PC-9 (cell line): ENCODE measurements at regions not wholly inside any gene's neighbourhood (a gene's known extent, or its start where the extent isn't known, plus 50 kb on each side); places are given as distances from the start of the nearest gene placed in this dataset.

Source experiments
- BruUV-seq: library from RNA; stranded (reverse); fragments of 400-500 nt; replicated peaks from 2 replicates; lab custom pipeline; 2021; lab: Mats Ljungman, UMichigan
- CTCF ChIA-PET: fragments of 300-600 bp; sonication (Branson Sonifier 250); formaldehyde crosslinking; loops from one replicate; lab custom pipeline; 2022; ENCODE audit warnings: antibody characterized with exemption; lab: Charles Lee
- POLR2A ChIA-PET: fragments of 300-600 bp; sonication (Branson Sonifier 250); formaldehyde crosslinking; loops from one replicate; lab custom pipeline; 2022; ENCODE audit warnings: antibody characterized with exemption; ENCODE audit not compliant: unreplicated experiment; lab: Charles Lee
- DNase-seq, 2 experiments: peaks; one replicate each; pipeline versions ENCODE4 v3.0.0 to v3.0.0-alpha.2; 2015 to 2022; ENCODE audit warnings: mixed read lengths in 1 of 2
- H2AFZ ChIP-seq: fragments of 200-600 bp; sonication (generic); 2 replicates; pipeline ENCODE4 v1.8.1; 2017; ENCODE audit warnings: antibody characterized with exemption
- H3F3A ChIP-seq: fragments of 200-600 bp; sonication (generic); 2 replicates; pipeline ENCODE4 v1.8.1; 2017; ENCODE audit warnings: antibody characterized with exemption, mild to moderate bottlenecking, low read depth; ENCODE audit not compliant: insufficient read depth
- H3K27ac ChIP-seq: fragments of 200-600 bp; sonication (generic); 2 replicates; pipeline ENCODE4 v1.6.1; 2016; ENCODE audit warnings: mixed run types
- H3K27me3 ChIP-seq: fragments of 200-600 bp; sonication (generic); 2 replicates; pipeline ENCODE4 v1.6.1; 2016; ENCODE audit warnings: low read depth, mixed run types; ENCODE audit not compliant: insufficient read depth
- H3K36me3 ChIP-seq: fragments of 200-600 bp; sonication (generic); 2 replicates; pipeline ENCODE4 v1.6.1; 2016; ENCODE audit warnings: low read depth, mixed run types
- H3K4me1 ChIP-seq: fragments of 200-600 bp; sonication (generic); replicated peaks from 2 replicates; pipeline ENCODE4 v1.6.1; 2016; ENCODE audit warnings: mixed run types; ENCODE audit not compliant: insufficient read depth
- H3K4me2 ChIP-seq: fragments of 200-600 bp; sonication (generic); 2 replicates; pipeline ENCODE4 v1.6.1; 2017; ENCODE audit warnings: mixed run types
- H3K4me3 ChIP-seq: fragments of 200-600 bp; sonication (generic); 2 replicates; pipeline ENCODE4 v1.6.1; 2016; ENCODE audit warnings: mixed run types
- H3K79me2 ChIP-seq: fragments of 200-600 bp; sonication (generic); 2 replicates; pipeline ENCODE4 v1.6.1; 2017; ENCODE audit warnings: low read depth, mixed run types
- H3K9me2 ChIP-seq: fragments of 200-600 bp; sonication (generic); 2 replicates; pipeline ENCODE4 v1.8.1; 2017; ENCODE audit warnings: mild to moderate bottlenecking; ENCODE audit not compliant: insufficient read depth
- H3K9me3 ChIP-seq: fragments of 200-600 bp; sonication (generic); 2 replicates; pipeline ENCODE4 v1.8.1; 2016; ENCODE audit warnings: low read depth; ENCODE audit not compliant: insufficient read depth
- H4K20me1 ChIP-seq: fragments of 200-600 bp; sonication (generic); 2 replicates; pipeline ENCODE4 v1.8.1; 2017; ENCODE audit not compliant: insufficient read depth
- EZH2 ChIP-seq: fragments of 200-600 bp; sonication (generic); IDR thresholded peaks from 2 replicates; pipeline ENCODE4 v1.8.0; 2017; ENCODE audit warnings: antibody characterized with exemption, low read depth
- intact Hi-C: fragments of 100-400 bp; cut with micrococcal nuclease; formaldehyde crosslinking; loops from one replicate; pipeline ENCODE4 v1.10.0; 2022; ENCODE audit not compliant: unreplicated experiment
- TF ChIP-seq, protein P1 (sequence below): fragments of 200-600 bp; sonication (generic); conservative IDR thresholded peaks from 2 replicates; pipeline ENCODE4 v1.6.1; 2017; ENCODE audit warnings: mixed run types, antibody characterized with exemption, mild to moderate bottlenecking, moderate library complexity

DNA sequence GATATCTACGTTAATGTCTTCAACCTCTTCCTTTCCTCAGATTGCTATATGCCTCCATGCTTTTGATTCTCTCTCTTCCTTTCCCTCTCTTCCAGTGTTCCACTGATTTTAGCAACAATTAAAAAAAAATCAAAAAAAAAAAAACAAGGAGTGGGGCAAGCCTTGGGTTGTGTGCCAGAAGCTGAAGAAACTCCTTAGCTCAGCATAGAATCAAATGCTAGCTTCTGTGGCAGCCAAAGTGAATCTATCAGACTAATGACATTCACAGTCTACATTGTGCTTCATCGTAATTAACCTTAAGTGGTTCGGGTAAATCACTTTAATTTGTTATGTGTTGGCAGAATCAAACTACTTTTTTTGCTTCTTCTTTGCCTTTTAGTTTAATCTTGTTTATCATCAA lies 237.3 kb downstream of the TMEM167A start:
- Histone ChIP-seq H3K36me3 (no peaks in the 10 kb centered on the region), H3K9me2 (no peaks in the 10 kb centered on the region), H3K4me2 (no peak overlapping the region), H4K20me1 (no peaks in the 10 kb centered on the region), H3K27me3 (no peaks in the 10 kb centered on the region), H3K4me3 (no peak overlapping the region), H3K9me3 (no peaks in the 10 kb centered on the region), H2AFZ (no peak overlapping the region), H3K27ac (no peak overlapping the region), H3K4me1 (no peaks in the 10 kb centered on the region), H3K79me2 (no peaks in the 10 kb centered on the region), H3F3A (no peaks in the 10 kb centered on the region)
- ChIA-PET CTCF (no interaction called here), POLR2A (no interaction called here)
- no peak for DNase-seq
- intact Hi-C loops: no loop called here
- TF ChIP-seq, protein P1, sequence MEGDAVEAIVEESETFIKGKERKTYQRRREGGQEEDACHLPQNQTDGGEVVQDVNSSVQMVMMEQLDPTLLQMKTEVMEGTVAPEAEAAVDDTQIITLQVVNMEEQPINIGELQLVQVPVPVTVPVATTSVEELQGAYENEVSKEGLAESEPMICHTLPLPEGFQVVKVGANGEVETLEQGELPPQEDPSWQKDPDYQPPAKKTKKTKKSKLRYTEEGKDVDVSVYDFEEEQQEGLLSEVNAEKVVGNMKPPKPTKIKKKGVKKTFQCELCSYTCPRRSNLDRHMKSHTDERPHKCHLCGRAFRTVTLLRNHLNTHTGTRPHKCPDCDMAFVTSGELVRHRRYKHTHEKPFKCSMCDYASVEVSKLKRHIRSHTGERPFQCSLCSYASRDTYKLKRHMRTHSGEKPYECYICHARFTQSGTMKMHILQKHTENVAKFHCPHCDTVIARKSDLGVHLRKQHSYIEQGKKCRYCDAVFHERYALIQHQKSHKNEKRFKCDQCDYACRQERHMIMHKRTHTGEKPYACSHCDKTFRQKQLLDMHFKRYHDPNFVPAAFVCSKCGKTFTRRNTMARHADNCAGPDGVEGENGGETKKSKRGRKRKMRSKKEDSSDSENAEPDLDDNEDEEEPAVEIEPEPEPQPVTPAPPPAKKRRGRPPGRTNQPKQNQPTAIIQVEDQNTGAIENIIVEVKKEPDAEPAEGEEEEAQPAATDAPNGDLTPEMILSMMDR: no peak
- TF ChIP-seq EZH2: no peak
- no TSS peak for BruUV-seq

DNA sequence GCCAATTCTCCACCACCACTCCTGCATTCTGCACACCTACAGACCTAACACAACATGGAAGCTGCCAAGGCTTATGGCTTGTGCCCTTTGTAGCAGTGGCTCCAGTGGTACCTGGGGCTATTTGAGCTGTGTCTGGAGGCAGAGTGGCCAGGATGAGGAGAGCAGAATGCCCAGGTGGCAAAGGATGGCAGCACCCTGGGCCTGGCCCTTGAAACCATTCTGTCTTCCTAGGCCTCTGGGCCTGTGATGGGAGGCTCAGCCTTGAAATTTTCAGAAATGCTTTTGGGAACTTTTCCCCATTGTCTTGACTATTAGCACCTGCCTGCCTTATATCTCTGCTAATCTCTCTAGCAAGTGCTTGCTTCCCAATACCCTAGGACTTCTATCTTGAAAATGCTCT lies 241.7 kb downstream of the TMEM167A start:
- POLR2A ChIA-PET: no interaction called here
- no peak overlapping the region for H2AFZ ChIP-seq

DNA sequence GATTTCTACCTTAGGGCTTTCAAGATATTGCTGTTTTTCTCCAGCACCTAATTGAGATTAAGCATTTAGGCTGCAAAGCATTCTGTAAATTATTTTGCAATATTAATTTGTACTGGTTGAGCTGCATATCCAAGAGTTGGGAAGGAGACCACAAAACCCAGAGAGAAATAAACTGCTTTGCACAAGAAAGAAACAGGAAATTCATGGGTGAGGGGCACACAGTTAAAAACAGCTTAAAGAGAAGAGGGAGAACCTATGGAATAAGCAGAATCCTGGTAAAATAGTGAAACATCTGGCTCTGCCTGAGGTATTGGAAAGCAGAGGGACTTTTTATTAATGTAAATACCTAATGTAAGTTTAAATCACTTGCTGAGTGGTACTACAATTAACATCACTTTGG lies 243.0 kb downstream of the TMEM167A start:
- H3K9me3 ChIP-seq: no peaks in the 10 kb centered on the region
- TF ChIP-seq EZH2: no peak
- TF ChIP-seq, protein P1: no peak
- no peaks in the 10 kb centered on the region for H3K27me3 ChIP-seq
- DNase-seq: no peak
- H3K4me3 ChIP-seq: no peak overlapping the region
- H3K4me1 ChIP-seq: no peaks in the 10 kb centered on the region
- H3F3A ChIP-seq: no peaks in the 10 kb centered on the region
- H3K27ac ChIP-seq: no peak overlapping the region
- no peaks in the 10 kb centered on the region for H3K36me3 ChIP-seq
- intact Hi-C loops: no loop called here
- H4K20me1 ChIP-seq: no peaks in the 10 kb centered on the region
- ChIA-PET CTCF (no interaction called here), POLR2A (no interaction called here)
- H2AFZ ChIP-seq: no peak overlapping the region
- no peaks in the 10 kb centered on the region for H3K9me2 ChIP-seq
- H3K79me2 ChIP-seq: no peaks in the 10 kb centered on the region
- no peak overlapping the region for H3K4me2 ChIP-seq
- no TSS peak for BruUV-seq

More for the DNA sequence above, 241.7 kb downstream of the TMEM167A start:
- CTCF ChIA-PET: no interaction called here
- no peaks in the 10 kb centered on the region for H4K20me1 ChIP-seq
- BruUV-seq: no TSS peak
- intact Hi-C loops: no loop called here
- no peak for DNase-seq
- no peaks in the 10 kb centered on the region for H3F3A ChIP-seq
- no peaks in the 10 kb centered on the region for H3K36me3 ChIP-seq
- H3K4me3 ChIP-seq: no peak overlapping the region
- no peak overlapping the region for H3K27ac ChIP-seq
- no peaks in the 10 kb centered on the region for H3K9me3 ChIP-seq
- H3K9me2 ChIP-seq: no peaks in the 10 kb centered on the region
- no peaks in the 10 kb centered on the region for H3K4me1 ChIP-seq
- H3K27me3 ChIP-seq: no peaks in the 10 kb centered on the region
- no peak overlapping the region for H3K4me2 ChIP-seq
- TF ChIP-seq EZH2: no peak
- TF ChIP-seq, protein P1: no peak
- no peaks in the 10 kb centered on the region for H3K79me2 ChIP-seq
